Breast epithelium (tissue), 4 donors: ENCODE measurements at regions not wholly inside any gene's neighbourhood (a gene's known extent, or its start where the extent isn't known, plus 50 kb on each side); places are given as distances from the start of the nearest gene placed in this dataset.

Source experiments
- DNase-seq, 2 donors: peaks; one replicate each; pipeline ENCODE4 v3.0.0-alpha.2; 2019; ENCODE audit warnings: low spot score in 2 of 2
- H3K27ac ChIP-seq, 2 donors: fragments of 200-600 bp; sonication (generic) in 1 of 2; one replicate each; pipeline ENCODE4 v1.5.1; 2016 to 2019; ENCODE audit warnings: mild to moderate bottlenecking in 1 of 2
- H3K27me3 ChIP-seq, 2 donors: fragments of 200-600 bp; sonication (generic) in 1 of 2; one replicate each; pipeline versions ENCODE4 v1.5.1 to v1.6.0; 2017 to 2019; ENCODE audit warnings: control low read depth in 1 of 2, mild to moderate bottlenecking in 1 of 2
- H3K36me3 ChIP-seq: fragments of 200-600 bp; one replicate; pipeline ENCODE4 v1.5.1; 2019
- H3K4me1 ChIP-seq, 2 donors: fragments of 200-600 bp; sonication (generic); one replicate each; pipeline ENCODE4 v1.5.1; 2016 to 2019; ENCODE audit warnings: control low read depth in 1 of 2
- H3K4me3 ChIP-seq, 3 donors: fragments of 200-600 bp; sonication (generic); 1 replicate in 2 of 3; 2 replicates in 1 of 3; pipeline ENCODE4 v1.5.1; 2016 to 2019; ENCODE audit warnings: mild to moderate bottlenecking in 3 of 3, moderate library complexity in 2 of 3
- H3K9me3 ChIP-seq, 2 donors: fragments of 200-600 bp; sonication (generic) in 1 of 2; one replicate each; pipeline ENCODE4 v1.5.1; 2016 to 2019; ENCODE audit warnings: control low read depth in 1 of 2
- CTCF ChIP-seq, 3 donors: fragments of 450-650 bp; IDR thresholded peaks; one replicate each; pipeline ENCODE4 v1.5.1; 2016 to 2017; ENCODE audit warnings: antibody characterized with exemption in 3 of 3, mild to moderate bottlenecking in 3 of 3, moderate library complexity in 3 of 3
- POLR2A ChIP-seq: fragments of 450-650 bp; IDR thresholded peaks from one replicate; pipeline ENCODE4 v1.6.1; 2016; ENCODE audit warnings: antibody characterized with exemption, mild to moderate bottlenecking, moderate library complexity
- POLR2AphosphoS5 ChIP-seq, 3 donors: sonication (generic); formaldehyde crosslinking; IDR thresholded peaks; one replicate each; pipeline ENCODE4 v1.6.1; 2017; ENCODE audit warnings: antibody characterized with exemption in 3 of 3
- intact Hi-C: fragments of 100-400 bp; cut with DNase I; formaldehyde crosslinking; loops from one replicate; pipeline ENCODE4 v1.15.1; 2023; ENCODE audit warnings: low total_unique reads

- no peak for TF ChIP-seq CTCF (IDR thresholded peaks at IDR 0.05)
- TF ChIP-seq POLR2AphosphoS5 (IDR thresholded peaks at IDR 0.05) = no peak
- TF ChIP-seq POLR2A = no peak
- no peaks in the 10 kb centered on the region for H3K36me3 ChIP-seq
- H3K4me1 ChIP-seq = no peaks in the 10 kb centered on the region
- intact Hi-C loops = no loop called here
- DNase-seq = no peak
- H3K27me3 ChIP-seq = no peaks in the 10 kb centered on the region
- no peaks in the 10 kb centered on the region for H3K9me3 ChIP-seq
- H3K27ac ChIP-seq = no peak overlapping the region
- H3K4me3 ChIP-seq = no peak overlapping the region
These were observed 211.4 kb downstream of the CMPK2 start for GRCh38 chr2:6654279-6654678.

- H3K27me3 ChIP-seq = no peaks in the 10 kb centered on the region
- H3K27ac ChIP-seq = no peak overlapping the region
- TF ChIP-seq POLR2A (no peak), POLR2AphosphoS5 (IDR thresholded peaks at IDR 0.05) (no peak), CTCF (IDR thresholded peaks at IDR 0.05) (no peak)
- no peaks in the 10 kb centered on the region for H3K4me1 ChIP-seq
- intact Hi-C loops = no loop called here
- no peak overlapping the region for H3K4me3 ChIP-seq
- no peaks in the 10 kb centered on the region for H3K9me3 ChIP-seq
- no peak for DNase-seq
- no peaks in the 10 kb centered on the region for H3K36me3 ChIP-seq
These were observed 209.1 kb downstream of the CMPK2 start for GRCh38 chr2:6656633-6657032.

GRCh38 chr2:6657136-6657535 lies 208.6 kb downstream of the CMPK2 start:
- intact Hi-C loops = no loop called here
- DNase-seq = no peak
- H3K27ac ChIP-seq = no peak overlapping the region
- no peaks in the 10 kb centered on the region for H3K4me1 ChIP-seq
- H3K27me3 ChIP-seq = no peaks in the 10 kb centered on the region
- no peak overlapping the region for H3K4me3 ChIP-seq
- H3K9me3 ChIP-seq = no peaks in the 10 kb centered on the region
- no peaks in the 10 kb centered on the region for H3K36me3 ChIP-seq
- TF ChIP-seq CTCF (IDR thresholded peaks at IDR 0.05) (no peak), POLR2AphosphoS5 (IDR thresholded peaks at IDR 0.05) (no peak), POLR2A (no peak)

- no peaks in the 10 kb centered on the region for H3K4me1 ChIP-seq
- no peak for TF ChIP-seq POLR2AphosphoS5 (IDR thresholded peaks at IDR 0.05)
- TF ChIP-seq CTCF (IDR thresholded peaks at IDR 0.05) = no peak
- no peak for TF ChIP-seq POLR2A
- no peak overlapping the region for H3K4me3 ChIP-seq
- DNase-seq = no peak
- H3K27ac ChIP-seq = no peak overlapping the region
- intact Hi-C loops = no loop called here
- H3K9me3 ChIP-seq = no peaks in the 10 kb centered on the region
- H3K27me3 ChIP-seq = no peaks in the 10 kb centered on the region
- no peaks in the 10 kb centered on the region for H3K36me3 ChIP-seq
These were observed 207.9 kb downstream of the CMPK2 start for GRCh38 chr2:6657855-6658254.

- Histone ChIP-seq H3K27ac (no peak overlapping the region), H3K4me1 (no peaks in the 10 kb centered on the region), H3K4me3 (no peak overlapping the region), H3K27me3 (no peaks in the 10 kb centered on the region), H3K36me3 (no peaks in the 10 kb centered on the region), H3K9me3 (no peaks in the 10 kb centered on the region)
- no peak for TF ChIP-seq CTCF (IDR thresholded peaks at IDR 0.05)
- no peak for TF ChIP-seq POLR2A
- no peak for TF ChIP-seq POLR2AphosphoS5 (IDR thresholded peaks at IDR 0.05)
- intact Hi-C loops = no loop called here
- no peak for DNase-seq
These were observed 201.2 kb downstream of the CMPK2 start for GRCh38 chr2:6664332-6665061.
